WTC11 (cell line): ENCODE measurements at regions not wholly inside any gene's neighbourhood (a gene's known extent, or its start where the extent isn't known, plus 50 kb on each side); places are given as distances from the start of the nearest gene placed in this dataset.

Source experiments
- ATAC-seq: fragments of 200-7000 bp; cut with Tn5 transposase; 2 replicates; pipeline ENCODE4 v1.10.0; 2021; ENCODE audit warnings: mild to moderate bottlenecking, moderate library complexity
- CTCF ChIA-PET: fragments of 300-600 bp; sonication (Branson Sonifier 250); formaldehyde crosslinking; loops from one replicate; lab custom pipeline; 2021; ENCODE audit warnings: antibody characterized with exemption; lab: Charles Lee
- POLR2A ChIA-PET: fragments of 350-600 bp; sonication (Branson Sonifier 250); formaldehyde crosslinking; loops from one replicate; lab custom pipeline; 2021; ENCODE audit warnings: antibody characterized with exemption; lab: Charles Lee
- DNase-seq: peaks from one replicate; pipeline ENCODE4 v3.0.0; 2021; ENCODE audit warnings: low spot score
- H3K27ac Mint-ChIP-seq: 2 replicates; pipeline ENCODE4 v1.8.0; 2021; ENCODE audit warnings: mixed read lengths
- H3K27me3 Mint-ChIP-seq: 2 replicates; pipeline ENCODE4 v1.8.0; 2021; ENCODE audit warnings: low read depth, mild to moderate bottlenecking, moderate library complexity, mixed read lengths
- H3K36me3 Mint-ChIP-seq: 2 replicates; pipeline ENCODE4 v1.8.0; 2021; ENCODE audit warnings: mixed read lengths
- H3K4me1 Mint-ChIP-seq: 2 replicates; pipeline ENCODE4 v1.8.0; 2022; ENCODE audit warnings: mixed read lengths
- H3K4me3 Mint-ChIP-seq: 2 replicates; pipeline ENCODE4 v1.8.0; 2021; ENCODE audit warnings: mild to moderate bottlenecking, moderate library complexity, mixed read lengths
- H3K9me3 Mint-ChIP-seq: 2 replicates; pipeline ENCODE4 v1.8.0; 2021; ENCODE audit warnings: mixed read lengths
- AFF4 ChIP-seq: sonication (generic); formaldehyde crosslinking; IDR thresholded peaks from 2 replicates; pipeline ENCODE4 v1.8.1; 2023; ENCODE audit warnings: mild to moderate bottlenecking, missing genetic modification reagents, borderline replicate concordance
- CBFB ChIP-seq: sonication (generic); formaldehyde crosslinking; IDR thresholded peaks from 2 replicates; pipeline ENCODE4 v1.8.1; 2022; ENCODE audit warnings: mild to moderate bottlenecking, low read depth, missing genetic modification reagents
- CTCF ChIP-seq: fragments of 200-600 bp; IDR thresholded peaks from 2 replicates; pipeline ENCODE4 v1.8.0; 2022; ENCODE audit warnings: antibody characterized with exemption
- E2F4 ChIP-seq: sonication (generic); formaldehyde crosslinking; IDR thresholded peaks from 2 replicates; pipeline ENCODE4 v1.8.1; 2022; ENCODE audit warnings: low read depth, mild to moderate bottlenecking, moderate library complexity, missing genetic modification reagents, borderline replicate concordance
- ETV6 ChIP-seq: sonication (generic); formaldehyde crosslinking; IDR thresholded peaks from 2 replicates; pipeline ENCODE4 v1.8.1; 2022; ENCODE audit warnings: mild to moderate bottlenecking, missing genetic modification reagents
- GTF2I ChIP-seq: fragments of 250-450 bp; sonication (Bioruptor Pico); conservative IDR thresholded peaks from 2 replicates; pipeline ENCODE4 v1.4.0; 2021; ENCODE audit warnings: mild to moderate bottlenecking
- HMGXB4 ChIP-seq: sonication (generic); formaldehyde crosslinking; IDR thresholded peaks from 2 replicates; pipeline ENCODE4 v1.8.1; 2023; ENCODE audit warnings: mild to moderate bottlenecking, moderate library complexity, missing genetic modification reagents
- IRF1 ChIP-seq: sonication (generic); formaldehyde crosslinking; IDR thresholded peaks from 2 replicates; pipeline ENCODE4 v1.8.0; 2023; ENCODE audit warnings: missing genetic modification reagents
- MAX ChIP-seq: sonication (generic); formaldehyde crosslinking; IDR thresholded peaks from 2 replicates; pipeline ENCODE4 v1.8.0; 2022; ENCODE audit warnings: mild to moderate bottlenecking, missing genetic modification reagents
- NFE2L1 ChIP-seq: sonication (generic); formaldehyde crosslinking; IDR thresholded peaks from 2 replicates; pipeline ENCODE4 v1.8.1; 2023; ENCODE audit warnings: missing genetic modification reagents
- NR1H2 ChIP-seq: sonication (generic); formaldehyde crosslinking; IDR thresholded peaks from 2 replicates; pipeline ENCODE4 v1.9.0; 2021; ENCODE audit warnings: mild to moderate bottlenecking, moderate library complexity, missing genetic modification reagents
- OVOL2 ChIP-seq: fragments of 250-450 bp; sonication (Bioruptor Pico); IDR thresholded peaks from 2 replicates; pipeline ENCODE4 v1.9.0; 2021; ENCODE audit warnings: mild to moderate bottlenecking, borderline replicate concordance
- PRRX2 ChIP-seq: fragments of 250-450 bp; sonication (Bioruptor Pico); IDR thresholded peaks from 2 replicates; pipeline ENCODE4 v1.8.0; 2021; ENCODE audit warnings: mild to moderate bottlenecking
- SP1 ChIP-seq: sonication (generic); formaldehyde crosslinking; conservative IDR thresholded peaks from 2 replicates; pipeline ENCODE4 v1.8.1; 2022; ENCODE audit warnings: missing genetic modification reagents
- TEAD1 ChIP-seq: sonication (generic); formaldehyde crosslinking; IDR thresholded peaks from 2 replicates; pipeline ENCODE4 v1.8.0; 2022; ENCODE audit warnings: mild to moderate bottlenecking, missing genetic modification reagents
- ZBTB21 ChIP-seq: sonication (generic); formaldehyde crosslinking; IDR thresholded peaks from 2 replicates; pipeline ENCODE4 v1.8.1; 2023; ENCODE audit warnings: mild to moderate bottlenecking, missing genetic modification reagents, borderline replicate concordance
- ZBTB43 ChIP-seq: sonication (generic); formaldehyde crosslinking; IDR thresholded peaks from 2 replicates; pipeline ENCODE4 v1.8.1; 2023; ENCODE audit warnings: mild to moderate bottlenecking, missing genetic modification reagents
- ZMAT4 ChIP-seq: fragments of 250-450 bp; sonication (Bioruptor Pico); IDR thresholded peaks from 2 replicates; pipeline ENCODE4 v1.9.0; 2021; ENCODE audit warnings: mild to moderate bottlenecking
- ZNF423 ChIP-seq: fragments of 250-450 bp; sonication (Bioruptor Pico); IDR thresholded peaks from 2 replicates; pipeline ENCODE4 v2.1.2; 2022; ENCODE audit warnings: mild to moderate bottlenecking, moderate library complexity

- H3K27ac Mint-ChIP-seq, result no peak overlapping the region
- no peak for DNase-seq
- H3K27me3 Mint-ChIP-seq, result no peaks in the 10 kb centered on the region
- CTCF ChIA-PET, result interaction anchor here (0.7 kb wide), 1 partner anchor 247 kb away, joined by 3 read pairs; no protein-coding TSS in a partner anchor
- POLR2A ChIA-PET, result no interaction called here
- no peaks in the 10 kb centered on the region for H3K36me3 Mint-ChIP-seq
- H3K9me3 Mint-ChIP-seq, result no peaks in the 10 kb centered on the region
- H3K4me1 Mint-ChIP-seq, result peaks cover 14% of the 10 kb centered on the region; the same call in 1 of the 2 replicates
- no peak for ATAC-seq
- no peak overlapping the region for H3K4me3 Mint-ChIP-seq
- TF ChIP-seq SP1 (no peak), HMGXB4 (CRISPR knock-in tag) (no peak), E2F4 (CRISPR knock-in tag) (no peak), IRF1 (CRISPR knock-in tag) (no peak), OVOL2 (no peak), ZBTB21 (CRISPR knock-in tag) (no peak), NR1H2 (no peak), GTF2I (CRISPR knock-in tag) (no peak), AFF4 (CRISPR knock-in tag) (no peak), PRRX2 (CRISPR knock-in tag) (no peak)
These were observed 160.2 kb downstream of the SH2D4B start for GRCh38 chr10:80697926-80698325.

- DNase-seq (peak; percentile 95), ATAC-seq (peak; percentile 93)
- no peaks in the 10 kb centered on the region for H3K27me3 Mint-ChIP-seq
- H3K36me3 Mint-ChIP-seq, result no peaks in the 10 kb centered on the region
- no peaks in the 10 kb centered on the region for H3K9me3 Mint-ChIP-seq
- CTCF ChIA-PET, result interaction anchor here (0.7 to 5.4 kb wide), 17 partner anchors 8 to 480 kb away, joined by 3 to 46 read pairs (median 4); no protein-coding TSS in a partner anchor
- H3K4me1 Mint-ChIP-seq, result peaks cover 26% of the 10 kb centered on the region
- H3K27ac Mint-ChIP-seq, result no peak overlapping the region
- POLR2A ChIA-PET, result no interaction called here
- TF ChIP-seq MAX (CRISPR knock-in tag), result peak; percentile 39; the same call in 1 of the 2 replicates
- no peak for TF ChIP-seq ZMAT4 (CRISPR knock-in tag)
- 0 out of 2 replicates have a peak, but pooled peaks have one; percentile 28 for TF ChIP-seq ETV6 (CRISPR knock-in tag)
- no peak for TF ChIP-seq NFE2L1 (CRISPR knock-in tag)
- no peak for TF ChIP-seq CBFB (CRISPR knock-in tag)
- no peak for TF ChIP-seq ZBTB43 (CRISPR knock-in tag)
- TF ChIP-seq ZNF423, result peak; percentile 82
- TF ChIP-seq TEAD1 (CRISPR knock-in tag), result peak; percentile 72; the same call in 1 of the 2 replicates
- TF ChIP-seq CTCF, result peak; percentile 84
- H3K4me3 Mint-ChIP-seq, result no peak overlapping the region
These were observed 161.9 kb downstream of the SH2D4B start for GRCh38 chr10:80699602-80700039.
